ENCODE measurements at regions not wholly inside any gene's neighbourhood (a gene's known extent, or its start where the extent isn't known, plus 50 kb on each side); places are given as distances from the start of the nearest gene placed in this dataset.

DNA sequence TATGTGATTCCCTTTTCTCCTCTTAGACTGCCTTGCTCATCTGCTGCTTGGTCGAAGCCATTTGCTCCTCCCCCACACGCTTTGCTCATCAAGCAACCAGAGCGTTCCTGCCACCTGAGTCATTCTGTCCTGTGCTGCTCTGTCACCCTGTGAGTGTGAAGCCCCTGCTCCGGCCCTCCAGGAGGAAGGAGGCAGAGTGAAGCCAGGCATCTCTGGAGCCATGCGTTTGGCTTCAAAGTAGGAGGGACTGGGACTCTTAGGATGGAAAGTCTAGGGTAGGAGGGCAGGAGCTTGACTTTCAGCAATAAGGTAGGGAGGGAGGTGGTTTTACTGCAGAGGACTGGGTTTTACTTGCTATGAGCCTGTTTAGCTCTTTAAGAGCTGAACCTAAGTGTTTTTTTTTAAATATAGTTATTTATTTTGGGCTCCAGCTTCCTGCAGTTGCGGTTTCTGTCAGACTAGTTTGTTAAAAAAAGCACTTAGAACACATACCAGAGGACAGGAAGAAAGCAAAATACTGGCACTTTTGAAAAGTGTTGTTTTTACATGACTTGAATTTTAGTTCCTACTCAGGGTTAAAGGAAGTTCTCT lies 63.6 kb downstream of the SPINK2 start:
- DNase-seq: peak; percentile 56

DNA sequence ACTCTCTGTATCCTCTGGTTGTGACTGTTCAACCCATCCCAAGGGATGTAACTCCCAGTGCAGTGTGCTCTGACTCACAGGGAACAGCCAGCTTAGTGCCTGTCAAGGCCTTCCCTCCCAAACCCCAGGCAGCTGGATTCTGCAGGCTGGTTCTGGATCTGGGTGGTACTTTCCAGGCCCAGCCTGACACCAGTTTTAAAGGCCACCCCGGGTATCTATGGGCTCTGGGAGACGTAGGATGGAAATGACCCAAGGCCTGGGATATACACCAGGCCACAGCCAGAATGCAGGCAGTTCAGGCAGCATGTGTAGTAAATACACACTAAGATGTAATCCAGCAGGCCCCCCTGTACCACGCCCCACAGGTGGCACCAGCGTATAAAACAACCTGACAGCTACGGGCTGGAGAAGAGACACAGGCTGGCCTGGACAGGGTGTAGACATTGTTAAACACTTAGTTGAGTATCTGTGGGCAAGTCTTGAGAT lies 64.2 kb downstream of the SPINK2 start:
- DNase-seq: peak; percentile 25

DNA sequence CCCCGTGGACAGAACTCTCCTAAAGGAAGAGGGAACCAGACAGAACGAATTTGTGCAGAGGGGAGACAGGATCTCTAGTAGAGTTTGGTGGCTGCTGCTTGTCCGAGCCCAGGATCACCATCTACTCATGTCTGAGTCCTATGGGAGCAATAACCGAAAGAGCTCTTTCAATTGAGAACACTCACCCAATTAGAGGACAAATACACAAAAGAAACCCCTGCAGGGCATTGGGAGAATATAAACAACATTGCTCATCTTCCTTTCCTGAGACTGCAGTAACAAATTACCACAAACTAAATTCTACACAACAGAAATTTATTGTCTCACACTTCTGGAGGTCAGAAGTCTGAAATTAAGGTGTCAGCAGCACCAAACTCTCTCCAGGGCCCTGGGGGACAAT lies 65.6 kb downstream of the SPINK2 start:
- no peak for DNase-seq

DNA sequence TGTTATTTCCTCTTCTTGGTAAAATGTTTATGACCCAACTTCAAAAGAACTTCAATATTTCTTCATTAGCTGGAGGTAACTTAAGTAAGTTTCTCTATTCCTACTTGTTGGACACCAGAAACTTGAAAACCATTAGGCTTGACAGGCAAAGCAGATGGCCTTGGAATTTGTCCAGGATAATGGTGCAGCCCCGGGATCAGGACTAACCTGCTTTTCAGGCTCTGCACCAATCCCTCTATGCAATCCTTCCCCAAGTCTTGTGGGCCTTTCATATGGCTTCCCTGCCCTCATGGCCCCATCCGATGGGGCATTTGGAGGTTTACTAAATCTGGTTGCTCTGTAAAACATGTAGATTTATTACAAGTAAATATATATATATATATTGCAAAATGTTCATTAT lies 68.5 kb downstream of the SPINK2 start:
- DNase-seq: no peak

DNA sequence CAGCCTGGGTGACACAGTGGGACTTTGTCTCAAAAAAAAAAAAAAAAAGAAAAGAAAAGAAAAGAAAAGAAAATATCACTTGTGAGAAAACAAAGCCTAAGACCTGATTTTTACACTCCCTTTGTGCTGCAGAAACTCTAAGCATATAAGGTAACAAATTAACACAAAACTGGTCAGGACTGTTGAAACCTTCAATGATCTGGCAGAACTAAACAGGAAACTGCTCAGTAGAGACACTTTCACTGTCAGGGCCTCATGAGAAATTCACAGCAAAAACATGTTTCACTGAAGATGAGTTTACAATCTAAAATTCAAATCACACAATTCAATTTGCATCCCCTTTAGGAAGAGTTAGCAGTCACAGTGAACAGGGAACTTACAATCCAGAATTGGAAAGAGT lies 69.1 kb upstream of the HOPX start:
- no peak for DNase-seq

DNA sequence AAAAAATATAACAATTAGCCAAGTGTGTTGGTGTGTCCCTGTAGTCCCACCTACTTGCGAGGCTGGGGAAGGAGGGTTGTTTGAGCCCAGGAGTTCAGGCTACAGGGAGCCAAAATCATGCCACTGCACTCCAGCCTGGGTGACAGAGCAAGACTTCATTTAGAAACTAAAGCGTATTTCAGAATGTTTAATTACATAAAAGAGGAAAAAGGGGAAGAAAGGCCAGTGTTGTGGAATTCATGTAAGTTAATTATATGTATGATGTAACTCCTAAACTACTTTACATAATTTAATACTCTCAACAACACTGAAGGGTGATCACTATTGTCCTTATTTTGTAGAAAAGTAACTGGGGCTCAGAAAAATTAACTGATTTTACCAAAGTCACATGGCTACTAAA lies 67.2 kb upstream of the HOPX start:
- no peak for DNase-seq

DNA sequence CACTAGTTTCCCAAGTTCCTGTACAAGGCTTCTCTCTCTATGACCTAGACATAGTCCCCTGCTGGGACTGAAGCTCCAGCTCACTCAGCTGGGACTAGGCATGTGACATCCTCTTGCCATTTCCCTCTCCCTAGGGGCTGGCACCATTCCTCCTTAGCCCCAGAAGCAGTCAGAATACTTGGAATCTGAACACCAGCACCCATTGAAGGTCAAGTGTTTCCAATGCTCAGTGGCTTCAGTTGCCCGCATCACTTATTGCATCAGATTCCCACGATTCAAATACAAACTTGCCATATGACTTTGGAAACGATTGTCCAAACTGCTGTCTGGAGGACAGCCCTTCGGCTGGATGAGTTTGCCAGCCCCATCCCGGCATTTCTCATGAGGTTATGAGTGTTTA lies 65.5 kb upstream of the HOPX start:
- no peak for DNase-seq

DNA sequence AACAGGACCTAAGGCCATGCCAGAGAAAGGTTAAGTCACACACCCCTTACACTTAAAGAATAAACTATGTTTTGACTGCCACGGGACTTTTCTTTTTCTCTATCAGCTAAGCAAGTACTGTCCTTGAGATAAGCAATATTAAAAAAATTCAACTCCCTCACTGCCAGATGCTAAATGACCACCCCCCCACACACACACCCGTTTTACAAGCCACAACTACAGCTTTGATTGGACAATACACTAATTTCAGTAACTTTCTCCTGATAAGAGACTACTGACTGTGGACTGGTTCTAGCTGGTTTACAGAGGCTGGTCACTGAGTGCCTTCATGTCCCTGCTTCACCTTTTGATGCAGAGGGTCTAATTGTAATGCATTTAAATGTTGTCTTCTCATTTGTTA lies 63.9 kb upstream of the HOPX start:
- DNase-seq: no peak

DNA sequence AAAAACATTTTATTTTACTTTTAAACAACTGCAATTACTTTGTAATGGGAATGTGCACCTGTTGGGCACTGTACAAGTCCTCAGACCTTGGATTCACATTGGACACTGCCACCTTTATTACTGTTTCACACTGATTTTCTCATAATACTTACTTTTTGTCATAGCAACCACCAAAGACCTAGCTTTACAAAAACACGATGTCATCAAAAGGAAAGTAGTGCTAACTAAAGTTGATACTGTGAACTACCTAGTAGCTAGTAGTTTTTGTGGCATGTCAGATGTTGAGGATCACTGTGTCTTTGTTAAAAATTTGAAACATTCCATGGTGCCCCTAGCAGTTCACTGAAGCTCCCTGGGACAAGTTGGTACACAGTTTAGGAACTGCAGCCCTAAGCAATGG lies 62.9 kb upstream of the HOPX start:
- DNase-seq: no peak

DNA sequence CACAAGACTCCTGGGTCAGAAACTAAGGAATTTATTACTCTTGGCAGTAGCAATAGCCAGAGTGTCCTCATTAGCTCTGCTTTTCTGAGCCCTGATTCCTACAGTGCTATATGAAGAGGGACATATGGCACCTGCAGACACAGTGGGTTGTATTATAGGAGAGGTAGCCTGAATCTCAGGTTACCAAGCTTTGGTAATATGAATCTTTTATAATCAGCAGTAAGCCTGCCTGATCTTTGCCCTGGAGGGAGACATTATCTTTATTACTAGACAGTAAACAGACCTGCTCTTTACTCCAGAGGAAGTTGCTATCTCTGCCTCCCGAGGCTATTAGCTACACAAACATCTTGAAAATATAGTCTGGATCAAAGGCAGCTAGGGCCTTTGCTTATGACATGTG lies 62.5 kb upstream of the HOPX start:
- no peak for DNase-seq

DNA sequence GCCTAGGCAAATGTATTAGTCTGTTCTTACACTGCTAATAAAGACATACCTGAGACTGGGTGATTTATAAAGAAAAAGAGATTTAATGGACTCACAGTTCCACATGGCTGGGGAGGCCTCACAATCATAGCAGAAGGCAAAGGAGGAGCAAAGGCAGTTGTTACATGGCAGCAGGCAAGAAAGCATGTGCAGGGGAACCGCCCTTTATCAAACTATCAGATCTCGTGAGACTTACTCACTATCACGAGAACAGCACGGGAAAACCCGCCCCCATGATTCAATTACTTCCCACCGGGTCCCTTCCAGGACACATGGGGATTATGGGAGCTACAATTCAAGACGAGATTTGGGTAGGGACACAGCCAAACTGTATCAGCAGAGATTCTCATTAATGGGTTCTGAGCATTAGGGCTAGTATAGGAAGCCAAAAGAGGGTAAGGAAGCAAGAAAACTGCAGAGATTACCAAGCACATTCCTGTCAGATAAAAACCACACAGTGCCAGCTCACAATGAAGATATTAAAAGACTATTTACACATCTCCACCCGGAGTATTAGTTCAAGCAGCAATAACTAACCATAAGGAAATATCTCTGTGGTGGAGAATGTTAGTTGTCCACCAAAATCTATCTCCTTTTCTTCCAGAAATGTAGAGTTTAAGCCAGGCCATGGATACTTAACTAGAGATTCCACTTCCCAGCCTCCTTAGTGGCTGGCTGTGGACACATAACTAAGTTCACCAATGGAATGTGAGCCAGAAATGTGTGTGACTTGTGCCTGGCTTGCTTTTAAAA lies 61.2 kb upstream of the HOPX start:
- DNase-seq: no peak

DNA sequence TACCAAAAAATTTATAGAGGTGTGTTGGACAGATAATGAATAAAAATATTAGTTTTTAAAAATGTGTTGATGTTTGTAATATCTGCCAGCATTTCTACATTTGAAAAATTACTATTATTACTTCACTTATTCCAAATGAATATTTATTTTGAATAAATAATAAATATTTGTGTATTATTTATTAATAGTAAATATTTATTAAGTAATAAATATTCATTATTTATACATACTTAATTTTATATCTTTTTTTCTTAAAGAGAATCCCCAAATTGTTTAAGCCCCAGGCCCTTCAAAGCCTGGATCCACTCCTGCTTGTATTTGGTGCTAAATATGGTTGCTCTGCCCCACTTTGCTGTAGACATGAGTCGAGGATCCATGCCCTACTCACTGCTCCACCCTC lies 60.5 kb upstream of the HOPX start:
- DNase-seq: no peak

DNA sequence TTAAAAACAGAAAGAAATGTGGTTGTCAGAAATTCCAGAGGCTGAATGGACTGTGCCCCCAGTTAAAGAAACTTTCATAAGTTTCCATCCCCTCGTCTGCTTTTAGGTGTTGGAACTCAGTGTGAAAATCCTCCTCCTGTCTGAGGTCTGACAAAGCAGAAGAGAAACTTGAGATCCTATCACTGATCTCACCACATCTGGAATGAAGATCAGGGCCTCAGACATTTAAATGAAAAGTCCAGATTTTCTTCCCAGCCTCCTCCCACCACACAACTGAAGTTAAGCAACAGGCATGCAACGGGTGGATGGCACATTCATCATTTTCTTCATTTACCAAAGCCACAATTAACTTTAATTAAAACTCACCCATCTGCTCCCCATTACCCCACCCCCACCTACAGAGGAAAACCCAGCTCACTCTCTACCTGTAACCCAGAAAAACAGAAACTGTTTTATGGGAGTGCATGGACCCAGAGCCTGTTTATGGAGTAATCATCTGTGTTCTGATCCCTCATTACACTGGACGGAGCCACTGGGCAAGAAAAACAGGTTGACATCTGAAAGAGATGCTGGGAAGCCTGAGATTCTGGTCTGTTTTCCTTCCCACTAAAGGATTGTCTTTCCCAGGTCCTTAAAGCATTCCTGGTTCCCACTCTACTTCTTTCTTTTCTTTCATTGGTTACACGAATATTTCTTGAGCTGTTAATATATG lies 58.1 kb upstream of the HOPX start:
- peak; percentile 34 for DNase-seq

DNA sequence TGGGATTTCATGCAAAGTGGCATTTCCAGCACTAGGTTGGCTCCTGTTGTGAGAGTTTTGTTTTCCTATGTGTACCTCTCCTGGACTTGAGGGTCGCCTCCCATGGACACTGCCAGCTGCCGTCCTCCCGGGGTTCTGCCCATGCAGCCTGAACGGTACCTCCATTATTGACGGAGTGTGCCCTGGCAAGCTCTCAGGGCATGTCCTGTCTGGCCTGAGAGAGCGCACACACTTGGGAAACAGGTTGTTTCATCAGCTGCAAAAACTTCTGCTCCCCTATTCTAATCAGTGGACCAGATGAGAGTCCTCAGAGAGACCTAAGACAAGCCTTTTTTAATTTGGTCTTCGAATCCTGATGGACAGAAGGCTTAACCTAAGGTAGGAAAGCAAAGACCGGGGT lies 56.6 kb upstream of the HOPX start:
- no peak for DNase-seq

DNA sequence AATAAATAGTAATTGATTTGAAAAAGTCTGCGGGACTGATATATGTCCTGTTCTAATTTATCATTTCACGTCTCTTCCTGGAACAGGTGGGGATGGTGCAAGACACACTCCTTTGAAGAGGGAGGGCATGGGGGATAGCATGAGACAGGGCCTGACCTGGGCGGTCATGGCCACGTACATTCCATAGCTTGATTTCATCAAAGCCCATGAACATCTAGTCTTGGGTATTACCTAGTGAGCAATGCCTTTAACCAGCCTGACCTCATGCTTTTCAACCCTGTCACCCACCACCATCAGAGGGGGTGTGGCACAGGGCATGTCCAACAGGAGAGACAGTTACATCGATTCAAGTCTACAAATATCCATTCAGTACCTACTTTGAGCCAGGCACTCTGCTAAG lies 52.3 kb upstream of the HOPX start:
- no peak for DNase-seq

DNA sequence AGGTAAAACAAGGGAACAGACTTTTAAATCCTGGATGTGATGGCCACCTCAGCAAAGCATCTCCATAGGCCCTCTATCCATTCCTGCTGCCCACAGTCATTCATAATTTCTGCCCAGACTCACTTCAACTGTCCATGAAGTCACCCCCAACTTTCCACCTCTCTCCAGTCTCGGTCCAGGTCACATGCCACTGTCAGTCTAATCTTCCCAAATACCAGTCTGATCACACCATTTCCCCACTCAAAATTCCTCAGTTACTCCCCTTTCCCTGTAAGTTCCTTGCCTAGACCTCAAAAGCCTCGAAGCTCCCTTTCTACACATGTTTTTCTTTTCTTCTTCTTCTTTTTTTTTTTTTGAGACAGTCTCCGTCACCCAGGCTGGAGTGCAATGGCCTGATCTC lies 51.2 kb upstream of the HOPX start:
- no peak for DNase-seq

DNA sequence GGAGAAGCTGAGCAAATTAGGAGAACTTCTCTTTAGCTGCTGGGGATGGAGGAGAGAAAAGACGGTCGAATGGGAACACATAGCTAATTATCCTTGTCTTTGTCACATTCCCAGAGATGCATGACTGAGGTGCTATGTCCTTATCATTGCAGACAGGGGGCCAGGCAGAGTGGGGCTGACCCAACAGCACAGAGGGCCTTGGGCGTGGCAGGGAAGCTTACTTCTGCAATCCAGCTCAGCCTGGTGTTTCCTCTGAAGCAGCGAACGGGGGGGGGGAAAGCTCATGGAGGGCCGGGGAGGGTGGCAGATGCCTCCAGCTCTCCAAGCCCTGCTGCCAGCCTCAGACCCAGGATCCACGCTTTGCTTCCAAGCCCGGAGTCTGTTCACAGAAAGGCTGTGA lies 50.8 kb upstream of the HOPX start:
- DNase-seq: no peak

All from tongue (tissue), 1 donor.